ENCODE measurements at regions not wholly inside any gene's neighbourhood (a gene's known extent, or its start where the extent isn't known, plus 50 kb on each side); places are given as distances from the start of the nearest gene placed in this dataset.

DNA sequence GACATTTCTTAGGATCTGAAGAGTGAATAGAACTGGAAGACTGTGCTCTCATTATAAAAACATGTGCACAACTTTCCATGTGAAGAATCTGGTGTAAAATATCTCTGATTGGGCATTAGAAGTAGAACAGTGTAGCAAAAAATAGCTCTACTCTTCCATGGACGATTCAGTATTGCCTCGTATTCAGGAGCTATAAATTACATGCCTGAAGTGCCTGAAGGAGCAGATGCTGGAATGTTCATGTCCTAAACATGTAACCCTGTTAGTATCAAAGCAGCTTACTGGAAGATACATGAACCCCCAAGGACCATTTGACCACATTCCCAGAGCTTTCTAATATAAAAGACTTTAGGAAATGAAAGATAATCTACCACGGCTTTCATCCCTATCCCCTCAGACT, 528.9 kb downstream of the DACH1 start:
- no peak overlapping the region for H2AFZ ChIP-seq (ENCODE audit: low read depth)

DNA sequence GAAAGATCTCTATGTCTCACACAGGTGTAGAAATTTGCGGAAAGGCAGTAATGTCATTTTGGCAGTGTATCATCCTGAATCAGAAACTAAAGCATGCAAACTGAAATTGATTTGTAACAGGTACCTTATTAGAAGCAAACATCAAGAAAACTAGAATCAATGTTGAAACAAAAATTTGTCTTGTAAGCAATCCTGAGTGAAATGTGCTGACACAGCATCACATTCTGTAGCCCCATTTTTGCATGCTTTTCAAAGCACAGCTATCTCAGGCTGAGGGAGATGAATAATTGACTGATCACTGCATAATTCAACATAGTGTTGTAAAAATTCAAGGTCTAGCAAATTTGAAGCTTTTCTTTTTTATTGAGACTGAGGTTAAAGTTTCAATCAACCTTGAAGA, 539.7 kb downstream of the DACH1 start:
- H3K27me3 ChIP-seq (ENCODE audit: insufficient read depth, low read depth): no peaks in the 10 kb centered on the region
- H3K4me1 ChIP-seq (ENCODE audit: low read depth, poor library complexity, severe bottlenecking): no peaks in the 10 kb centered on the region
- no peak overlapping the region for H3K4me2 ChIP-seq
- H3K79me2 ChIP-seq (ENCODE audit: insufficient read depth, low read depth): no peaks in the 10 kb centered on the region
- H3K27ac ChIP-seq: no peak overlapping the region
- TF ChIP-seq, protein P1, sequence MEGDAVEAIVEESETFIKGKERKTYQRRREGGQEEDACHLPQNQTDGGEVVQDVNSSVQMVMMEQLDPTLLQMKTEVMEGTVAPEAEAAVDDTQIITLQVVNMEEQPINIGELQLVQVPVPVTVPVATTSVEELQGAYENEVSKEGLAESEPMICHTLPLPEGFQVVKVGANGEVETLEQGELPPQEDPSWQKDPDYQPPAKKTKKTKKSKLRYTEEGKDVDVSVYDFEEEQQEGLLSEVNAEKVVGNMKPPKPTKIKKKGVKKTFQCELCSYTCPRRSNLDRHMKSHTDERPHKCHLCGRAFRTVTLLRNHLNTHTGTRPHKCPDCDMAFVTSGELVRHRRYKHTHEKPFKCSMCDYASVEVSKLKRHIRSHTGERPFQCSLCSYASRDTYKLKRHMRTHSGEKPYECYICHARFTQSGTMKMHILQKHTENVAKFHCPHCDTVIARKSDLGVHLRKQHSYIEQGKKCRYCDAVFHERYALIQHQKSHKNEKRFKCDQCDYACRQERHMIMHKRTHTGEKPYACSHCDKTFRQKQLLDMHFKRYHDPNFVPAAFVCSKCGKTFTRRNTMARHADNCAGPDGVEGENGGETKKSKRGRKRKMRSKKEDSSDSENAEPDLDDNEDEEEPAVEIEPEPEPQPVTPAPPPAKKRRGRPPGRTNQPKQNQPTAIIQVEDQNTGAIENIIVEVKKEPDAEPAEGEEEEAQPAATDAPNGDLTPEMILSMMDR (conservative IDR thresholded peaks at IDR 0.05; ENCODE audit: low read depth, low read length): no peak
- H4K20me1 ChIP-seq (ENCODE audit: insufficient read depth): no peaks in the 10 kb centered on the region
- H3K4me3 ChIP-seq (IDR thresholded peaks at IDR 0.05; ENCODE audit: insufficient read depth, low read depth, low read length): no peak overlapping the region
- H3K36me3 ChIP-seq (ENCODE audit: insufficient read depth): no peaks in the 10 kb centered on the region
- no peak overlapping the region for H2AFZ ChIP-seq (ENCODE audit: low read depth)
- no peak overlapping the region for H3K9ac ChIP-seq

More for the DNA sequence above, 528.9 kb downstream of the DACH1 start:
- no peak overlapping the region for H3K9ac ChIP-seq
- H3K4me2 ChIP-seq: no peak overlapping the region
- H3K79me2 ChIP-seq (ENCODE audit: insufficient read depth, low read depth): no peaks in the 10 kb centered on the region
- no peaks in the 10 kb centered on the region for H3K27me3 ChIP-seq (ENCODE audit: insufficient read depth, low read depth)
- H3K4me3 ChIP-seq (IDR thresholded peaks at IDR 0.05; ENCODE audit: insufficient read depth, low read depth, low read length): no peak overlapping the region
- H3K4me1 ChIP-seq (ENCODE audit: low read depth, poor library complexity, severe bottlenecking): no peaks in the 10 kb centered on the region
- no peaks in the 10 kb centered on the region for H4K20me1 ChIP-seq (ENCODE audit: insufficient read depth)
- no peak overlapping the region for H3K27ac ChIP-seq
- no peaks in the 10 kb centered on the region for H3K36me3 ChIP-seq (ENCODE audit: insufficient read depth)
- TF ChIP-seq, protein P1 (conservative IDR thresholded peaks at IDR 0.05; ENCODE audit: low read depth, low read length): no peak

DNA sequence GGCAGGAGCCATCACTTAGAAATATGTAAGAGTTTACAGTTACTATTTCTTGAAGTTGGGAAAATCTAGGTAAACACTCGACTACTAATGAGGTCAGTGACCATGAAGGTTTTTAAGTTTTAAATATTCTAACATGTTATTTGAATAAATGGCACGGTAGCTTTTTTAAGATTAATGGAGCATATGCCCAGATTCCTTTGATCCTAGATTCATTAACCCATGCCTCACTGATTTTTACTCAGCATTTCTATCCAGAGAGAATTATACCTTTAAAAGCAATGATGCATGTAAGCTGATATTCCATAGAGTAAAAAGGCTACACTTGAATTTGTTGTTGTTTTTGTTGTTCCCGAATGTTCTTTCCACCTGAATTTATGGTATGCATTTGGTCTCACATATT, 541.4 kb downstream of the DACH1 start:
- no peak overlapping the region for H3K27ac ChIP-seq
- TF ChIP-seq, protein P1 (conservative IDR thresholded peaks at IDR 0.05; ENCODE audit: low read depth, low read length): no peak
- no peaks in the 10 kb centered on the region for H3K36me3 ChIP-seq (ENCODE audit: insufficient read depth)
- no peak overlapping the region for H3K4me2 ChIP-seq
- no peak overlapping the region for H2AFZ ChIP-seq (ENCODE audit: low read depth)
- H3K4me1 ChIP-seq (ENCODE audit: low read depth, poor library complexity, severe bottlenecking): no peaks in the 10 kb centered on the region
- H3K27me3 ChIP-seq (ENCODE audit: insufficient read depth, low read depth): no peaks in the 10 kb centered on the region
- no peak overlapping the region for H3K4me3 ChIP-seq (IDR thresholded peaks at IDR 0.05; ENCODE audit: insufficient read depth, low read depth, low read length)
- H4K20me1 ChIP-seq (ENCODE audit: insufficient read depth): no peaks in the 10 kb centered on the region
- H3K79me2 ChIP-seq (ENCODE audit: insufficient read depth, low read depth): no peaks in the 10 kb centered on the region
- no peak overlapping the region for H3K9ac ChIP-seq

DNA sequence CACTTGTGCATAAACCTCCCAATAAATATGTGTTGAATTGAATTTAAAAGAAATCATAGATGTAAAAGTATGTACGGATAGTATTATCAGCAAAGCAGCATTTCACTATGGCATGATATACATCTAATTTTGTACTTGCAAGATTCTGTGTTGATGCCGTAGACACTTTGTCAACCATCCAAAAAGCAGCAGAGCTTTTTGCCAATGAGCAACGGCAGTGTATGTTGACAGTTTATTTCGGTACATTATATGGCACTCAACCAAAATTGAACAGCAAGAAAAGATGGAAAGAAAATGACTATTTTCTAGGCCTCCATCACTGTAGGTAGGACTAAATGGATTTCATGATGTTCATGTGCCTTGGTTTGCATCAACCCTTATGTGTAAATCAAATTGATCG, 543.7 kb downstream of the DACH1 start:
- H3K4me2 ChIP-seq: no peak overlapping the region
- TF ChIP-seq, protein P1 (conservative IDR thresholded peaks at IDR 0.05; ENCODE audit: low read depth, low read length): no peak
- H3K4me3 ChIP-seq (IDR thresholded peaks at IDR 0.05; ENCODE audit: insufficient read depth, low read depth, low read length): no peak overlapping the region
- H4K20me1 ChIP-seq (ENCODE audit: insufficient read depth): no peaks in the 10 kb centered on the region
- H2AFZ ChIP-seq (ENCODE audit: low read depth): no peak overlapping the region
- no peaks in the 10 kb centered on the region for H3K79me2 ChIP-seq (ENCODE audit: insufficient read depth, low read depth)
- H3K36me3 ChIP-seq (ENCODE audit: insufficient read depth): no peaks in the 10 kb centered on the region
- H3K27ac ChIP-seq: no peak overlapping the region
- no peak overlapping the region for H3K9ac ChIP-seq
- H3K27me3 ChIP-seq (ENCODE audit: insufficient read depth, low read depth): no peaks in the 10 kb centered on the region
- no peaks in the 10 kb centered on the region for H3K4me1 ChIP-seq (ENCODE audit: low read depth, poor library complexity, severe bottlenecking)
